RPMI8226 (cell line): ENCODE measurements at regions not wholly inside any gene's neighbourhood (a gene's known extent, or its start where the extent isn't known, plus 50 kb on each side); places are given as distances from the start of the nearest gene placed in this dataset.

Source experiments
- DNase-seq: peaks from one replicate; pipeline ENCODE4 v3.0.0-alpha.2; 2015

DNA sequence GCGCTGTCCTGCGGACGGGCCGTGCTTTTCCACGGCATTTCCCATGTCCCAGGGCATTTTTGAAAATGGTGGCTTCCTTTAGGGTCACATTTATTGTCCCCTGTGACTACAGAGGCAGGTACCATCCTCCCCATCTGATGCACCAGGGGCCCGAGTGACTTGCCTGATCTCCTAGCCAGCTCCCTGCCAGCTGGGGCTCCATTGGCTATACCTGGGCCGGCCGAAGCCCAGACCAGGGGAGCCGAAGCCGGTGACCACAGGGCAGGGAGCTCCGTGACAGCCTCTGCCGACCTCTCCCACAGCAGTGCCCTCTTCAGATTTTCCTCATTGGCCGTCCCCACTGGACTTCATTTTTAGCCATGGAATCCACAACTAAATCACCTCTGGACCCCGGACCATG lies 170.6 kb downstream of the RBFOX3 start:
- no peak for DNase-seq

DNA sequence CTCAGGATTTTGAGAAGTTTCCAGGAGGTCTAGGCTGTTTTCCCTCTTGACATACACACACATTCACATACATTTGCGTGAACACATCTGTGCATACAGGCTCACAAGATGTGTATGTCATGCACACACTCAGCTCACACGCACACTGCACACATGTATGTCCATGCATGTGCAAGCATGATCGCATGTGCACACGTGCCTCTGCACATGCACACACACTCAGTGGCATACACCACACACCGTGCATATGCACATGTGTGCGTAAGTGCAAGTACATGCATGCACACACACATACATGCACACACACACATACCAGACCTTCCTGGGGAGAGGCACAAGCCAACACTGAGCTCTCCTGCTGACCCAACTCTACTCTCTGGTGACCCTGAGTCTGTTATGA lies 171.4 kb downstream of the RBFOX3 start:
- DNase-seq: no peak

DNA sequence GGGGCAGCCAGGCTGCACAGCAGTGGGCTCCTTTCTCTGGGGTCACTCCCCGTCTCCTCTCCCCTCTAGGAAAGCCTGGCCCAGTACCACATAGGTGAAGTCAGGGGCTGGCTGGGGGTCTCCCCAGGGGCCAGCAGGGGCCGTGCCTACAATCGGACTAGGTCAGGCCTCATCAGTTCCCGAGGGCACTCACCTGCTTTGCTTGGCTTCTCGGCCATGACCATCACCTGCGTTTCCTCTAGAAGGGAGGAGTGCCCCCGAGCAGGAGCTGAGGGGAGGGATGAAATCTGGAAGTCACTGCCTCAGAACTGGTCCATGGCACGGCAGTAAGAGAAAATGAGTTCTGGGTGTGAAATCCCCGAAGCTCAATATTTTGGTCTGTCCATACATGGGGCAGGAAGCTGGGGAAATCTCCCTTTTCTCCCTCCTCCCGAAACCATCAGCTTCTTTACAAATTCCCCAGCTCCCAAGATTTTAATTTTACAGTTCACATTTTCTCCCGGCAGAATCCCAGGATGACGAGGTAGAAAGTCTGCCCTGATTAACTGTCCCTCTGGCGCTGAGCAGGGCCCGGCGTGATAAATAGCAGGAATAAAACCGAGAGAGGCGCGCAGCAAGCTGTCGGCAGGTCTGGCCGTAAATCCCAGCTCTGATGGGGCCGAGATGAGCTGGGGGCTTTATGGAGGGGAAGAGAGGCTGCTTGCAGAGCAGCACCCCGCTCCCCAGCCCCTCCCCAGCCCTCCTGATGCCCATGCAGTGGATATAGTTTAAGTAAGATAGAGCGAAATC lies 172.1 kb downstream of the RBFOX3 start:
- DNase-seq: no peak

DNA sequence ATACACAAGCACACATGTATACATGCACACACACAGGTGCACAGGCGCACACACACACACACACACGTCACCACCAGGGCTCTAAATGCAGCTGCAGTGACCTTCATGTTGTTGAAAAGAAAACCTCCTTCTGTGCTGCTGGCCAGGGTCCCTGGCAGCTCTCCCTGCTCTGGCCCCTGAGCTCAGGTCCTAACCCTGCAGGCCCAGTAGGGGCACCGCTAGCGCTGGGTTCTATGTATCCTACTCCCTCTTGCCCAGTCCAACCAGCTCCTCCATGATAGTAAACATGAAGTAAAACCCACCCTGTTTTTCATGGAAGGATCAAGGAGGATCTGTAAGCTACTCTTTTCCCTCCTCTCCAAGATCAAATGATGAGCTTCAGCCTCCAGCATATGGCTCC lies 172.8 kb downstream of the RBFOX3 start:
- DNase-seq: no peak

DNA sequence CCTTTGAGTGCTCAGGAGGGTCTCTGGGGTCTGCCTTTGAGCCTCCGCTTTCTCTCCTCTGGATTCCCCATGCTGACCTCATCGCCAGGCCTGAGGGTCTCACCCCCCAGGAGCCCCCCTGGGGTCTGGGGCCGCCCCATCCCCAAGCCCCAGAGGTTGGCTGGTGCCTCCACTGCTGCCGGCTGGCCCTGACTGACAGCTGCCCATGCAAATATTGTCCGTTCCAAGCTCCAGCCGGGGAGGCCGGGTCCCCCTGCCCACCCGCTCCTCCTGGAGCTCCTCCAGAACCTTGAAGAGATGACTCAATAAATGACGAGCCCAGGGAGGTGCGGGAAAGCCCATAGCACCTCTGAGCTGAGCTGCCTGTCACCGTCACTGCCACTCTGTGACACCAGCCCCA lies 173.8 kb downstream of the RBFOX3 start:
- no peak for DNase-seq

DNA sequence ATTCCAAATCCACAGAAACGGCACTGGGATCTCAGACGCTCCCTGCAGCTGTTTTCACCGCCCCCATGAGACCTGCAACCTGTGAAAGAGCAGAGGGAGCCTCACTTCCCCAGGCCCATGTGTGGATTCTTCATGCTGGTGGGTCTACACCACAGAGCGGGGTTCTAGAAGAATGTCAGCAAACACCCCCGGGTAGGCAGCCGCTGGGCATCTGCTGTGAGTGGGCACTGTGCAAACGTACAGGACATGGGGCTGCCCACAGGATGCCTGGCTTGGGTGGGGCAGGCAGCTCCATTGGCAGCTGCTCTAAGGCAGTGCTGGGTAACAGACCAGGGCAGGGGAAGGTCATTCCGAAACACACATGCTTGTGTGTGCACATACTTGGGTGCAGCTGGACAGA lies 174.9 kb downstream of the RBFOX3 start:
- DNase-seq: no peak

DNA sequence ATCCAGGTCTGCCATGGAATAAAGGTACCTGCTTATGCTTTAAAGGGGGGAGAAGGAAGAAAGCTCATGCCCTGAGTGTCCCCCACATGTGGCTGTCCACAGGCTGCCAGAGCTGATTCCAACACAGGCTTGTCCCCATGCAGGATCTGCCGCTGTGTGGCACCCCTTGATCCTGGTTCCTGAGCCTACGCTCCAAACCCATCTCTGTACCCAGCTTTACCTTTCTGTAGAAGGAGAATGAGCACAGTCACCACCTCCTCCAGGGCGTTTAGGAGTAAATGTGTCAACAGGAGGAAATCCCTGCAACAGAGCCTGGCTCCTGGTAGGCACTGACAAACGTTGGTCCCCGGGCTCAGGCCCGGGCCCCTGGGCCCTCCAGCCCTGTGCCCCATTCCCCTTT lies 175.6 kb downstream of the RBFOX3 start:
- DNase-seq: no peak

DNA sequence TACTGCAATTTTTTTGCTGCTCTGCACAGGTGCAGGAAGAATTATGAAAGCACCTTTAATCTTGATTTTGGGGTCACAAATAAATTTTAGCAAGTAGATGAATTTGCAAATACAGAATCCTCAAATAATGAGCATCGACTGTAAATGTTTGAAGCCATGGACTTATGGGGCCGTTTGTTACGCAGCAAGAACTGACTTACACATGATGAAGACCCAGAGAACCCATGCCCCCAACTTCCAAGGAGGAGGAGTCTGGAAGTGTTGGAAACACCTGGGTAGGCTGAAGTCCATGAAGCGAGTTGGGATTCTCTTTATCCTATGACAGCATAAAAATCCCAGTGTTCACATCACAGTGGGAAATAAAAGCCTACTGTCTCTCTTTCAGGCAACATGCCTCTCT lies 176.6 kb downstream of the RBFOX3 start:
- DNase-seq: no peak

DNA sequence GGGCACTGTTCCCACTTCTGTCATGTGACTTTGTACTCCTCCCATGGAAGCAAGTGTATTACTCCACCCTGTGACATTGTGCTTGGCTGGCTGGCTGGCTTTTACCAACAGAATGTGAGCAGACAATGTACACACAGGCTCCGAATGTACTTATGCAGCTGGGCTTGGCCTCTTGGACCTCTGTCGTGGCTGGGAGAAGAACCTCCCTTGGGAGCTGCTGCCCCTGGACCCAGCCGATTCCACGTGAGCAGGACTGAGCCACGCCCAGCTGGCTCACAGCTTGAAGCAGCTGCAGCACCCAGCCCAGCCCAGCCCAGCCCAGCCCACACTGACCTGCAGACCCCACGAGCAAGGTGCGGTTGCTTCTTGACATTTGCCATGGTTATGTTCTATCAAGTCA lies 177.5 kb downstream of the RBFOX3 start:
- DNase-seq: no peak

DNA sequence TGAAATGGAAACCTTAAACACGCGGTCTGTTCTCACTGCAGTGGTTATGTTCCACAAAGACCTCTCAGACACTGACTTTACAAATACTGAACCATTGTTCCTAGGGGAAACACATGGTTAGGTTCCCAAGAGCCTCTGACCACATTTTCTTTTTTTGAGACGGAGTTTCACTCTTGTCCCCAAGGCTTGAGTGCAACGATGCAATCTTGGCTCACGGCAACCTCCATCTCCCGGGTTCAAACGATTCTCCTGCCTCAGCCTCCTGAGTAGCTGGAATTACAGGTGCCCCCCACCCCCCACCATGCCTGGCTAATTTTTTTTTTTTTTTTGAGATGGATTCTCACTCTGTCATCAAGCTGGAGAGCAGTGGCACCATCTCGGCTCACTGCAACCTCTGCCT lies 179.7 kb downstream of the RBFOX3 start:
- DNase-seq: no peak

DNA sequence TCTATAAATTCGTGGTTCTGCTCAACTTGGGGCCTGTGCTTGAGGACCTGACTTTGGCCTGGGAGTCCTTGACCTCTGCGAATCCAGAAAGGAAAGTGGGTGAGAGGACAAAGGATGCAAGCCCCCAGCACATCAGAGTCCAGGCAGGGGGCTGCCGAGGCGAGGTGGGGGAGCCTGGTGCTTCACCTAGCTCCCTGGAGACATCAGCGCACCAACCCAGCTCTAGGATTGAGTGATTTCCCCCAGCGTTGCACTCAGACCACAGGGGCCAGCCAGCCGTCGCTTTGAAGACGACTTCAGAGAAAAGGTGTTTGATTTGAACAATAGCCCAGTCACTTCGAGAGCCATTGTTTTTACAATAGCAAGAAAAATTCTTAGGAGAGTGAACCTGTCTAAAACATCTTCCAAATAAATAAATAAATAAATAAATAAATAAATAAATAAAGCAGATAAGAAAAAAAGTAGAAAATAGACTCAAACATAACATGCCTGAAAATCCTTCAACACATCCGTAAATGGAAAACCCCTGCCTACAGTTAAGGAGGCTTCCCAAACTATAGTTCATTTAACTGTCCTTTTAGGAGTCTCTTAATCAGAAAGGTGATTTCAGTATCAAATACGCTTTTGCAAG lies 180.9 kb downstream of the RBFOX3 start:
- no peak for DNase-seq

DNA sequence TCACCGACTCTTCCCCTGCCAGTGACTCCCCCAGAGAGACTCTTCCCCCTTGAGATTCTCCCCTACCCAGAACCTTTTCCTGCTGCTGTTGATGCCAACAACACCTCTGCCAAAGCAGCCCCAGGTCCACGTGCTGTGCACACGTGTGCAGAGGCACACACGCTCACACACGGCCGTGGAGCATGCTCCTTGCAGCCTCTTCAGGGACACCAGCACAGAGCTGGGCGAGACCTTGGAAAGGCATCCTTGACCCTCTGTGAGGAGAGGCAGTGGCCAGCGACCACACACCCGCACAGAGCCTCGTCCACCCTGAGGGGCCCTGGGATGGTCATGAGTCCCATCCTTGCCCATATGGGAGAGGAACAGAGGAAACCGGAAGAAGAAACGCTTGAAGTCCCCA lies 181.9 kb downstream of the RBFOX3 start:
- no peak for DNase-seq

DNA sequence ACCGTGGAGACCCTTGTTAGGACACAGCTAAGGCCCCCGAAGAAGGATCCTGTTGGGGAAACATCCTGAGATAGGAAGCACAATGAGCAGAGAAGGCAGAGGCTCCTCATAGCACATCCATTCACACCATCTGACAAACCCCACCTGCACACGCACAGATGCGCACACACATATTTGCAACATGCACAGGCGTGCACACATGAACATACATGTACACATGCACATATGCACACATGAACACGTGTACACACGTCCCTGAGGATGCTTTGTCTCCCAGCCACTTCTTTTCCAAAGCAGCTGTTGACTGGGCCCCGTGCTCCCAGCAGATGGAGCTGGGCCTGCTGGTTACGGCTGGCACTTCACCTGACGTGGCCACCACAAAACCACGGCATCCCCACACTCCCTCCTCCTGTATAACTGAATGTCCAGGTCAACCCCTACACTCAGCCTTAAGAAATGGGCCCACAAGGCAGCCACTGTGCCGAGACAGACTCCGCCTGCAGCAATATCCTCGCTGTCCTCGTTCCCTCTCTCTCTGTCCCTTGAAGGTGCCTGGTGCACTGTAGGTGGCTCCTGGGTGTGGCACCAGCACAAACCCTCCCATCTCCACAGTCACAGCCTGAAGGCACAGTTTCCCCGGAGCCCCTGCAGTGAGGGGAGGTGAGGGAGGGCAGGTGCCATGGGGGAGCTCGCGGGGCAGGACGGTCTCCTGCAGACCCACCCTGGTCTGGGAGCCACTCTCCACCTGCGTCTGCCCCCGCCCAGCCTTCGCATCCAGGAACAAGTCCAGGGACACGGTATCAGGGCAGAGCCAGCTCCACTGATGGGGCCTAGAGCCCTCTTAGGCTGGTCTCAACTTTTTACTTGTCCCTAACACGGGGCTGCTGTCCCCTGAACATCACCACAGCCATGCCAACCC lies 183.0 kb downstream of the RBFOX3 start:
- no peak for DNase-seq

DNA sequence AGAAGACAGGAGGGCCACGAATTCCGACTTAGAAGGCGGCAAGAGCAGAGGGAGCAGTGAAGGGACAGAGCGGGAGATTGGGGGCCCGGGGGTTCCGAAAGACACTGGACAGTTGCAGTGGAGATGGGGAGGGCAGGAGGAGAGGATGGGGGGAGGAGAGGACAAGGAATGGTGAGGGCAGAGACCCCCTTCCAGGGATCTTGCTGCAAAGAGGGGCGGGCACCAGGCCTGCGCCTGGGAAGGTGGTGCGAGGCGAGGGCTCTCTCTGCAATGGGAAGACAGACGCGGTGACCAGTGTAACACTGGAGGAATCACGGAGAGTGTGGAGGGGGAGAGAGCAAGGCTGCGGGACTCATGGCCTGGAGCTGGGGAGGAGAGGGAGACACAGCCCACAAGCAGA lies 185.2 kb downstream of the RBFOX3 start:
- DNase-seq: no peak

DNA sequence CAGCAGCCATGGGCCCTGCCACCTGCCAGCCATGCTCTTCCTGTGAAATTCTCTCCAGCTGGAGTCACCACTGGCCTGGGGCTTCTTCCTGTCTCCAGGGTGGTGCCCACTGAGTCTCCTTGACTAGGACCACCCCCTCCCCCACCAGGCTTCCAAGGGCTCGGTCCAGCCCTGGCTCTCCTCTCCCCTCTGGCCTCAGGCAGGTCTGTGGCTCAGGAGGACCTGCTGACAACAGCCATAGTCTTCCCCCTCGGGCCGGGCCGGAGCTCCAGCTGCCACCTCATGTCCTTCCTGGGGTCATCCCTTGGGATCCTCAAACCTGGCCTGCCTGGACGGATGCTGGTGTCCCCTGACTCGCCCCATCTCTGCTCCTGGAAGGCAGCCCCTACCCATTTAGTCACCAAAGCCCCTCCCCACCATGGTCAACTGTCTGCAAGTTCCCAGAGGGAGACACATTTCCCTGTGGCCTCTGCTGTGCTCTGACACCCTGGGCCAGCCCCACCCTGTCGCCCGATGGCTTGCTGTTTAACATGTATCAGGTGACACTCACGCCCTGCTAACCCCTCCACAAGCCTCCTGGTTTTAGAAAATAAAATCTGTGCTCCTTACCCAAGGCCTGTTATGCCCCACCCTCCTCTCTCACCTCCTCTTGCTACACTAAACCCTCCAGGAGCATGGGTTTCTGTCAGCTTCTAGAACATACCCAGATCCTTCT lies 186.2 kb downstream of the RBFOX3 start:
- no peak for DNase-seq

DNA sequence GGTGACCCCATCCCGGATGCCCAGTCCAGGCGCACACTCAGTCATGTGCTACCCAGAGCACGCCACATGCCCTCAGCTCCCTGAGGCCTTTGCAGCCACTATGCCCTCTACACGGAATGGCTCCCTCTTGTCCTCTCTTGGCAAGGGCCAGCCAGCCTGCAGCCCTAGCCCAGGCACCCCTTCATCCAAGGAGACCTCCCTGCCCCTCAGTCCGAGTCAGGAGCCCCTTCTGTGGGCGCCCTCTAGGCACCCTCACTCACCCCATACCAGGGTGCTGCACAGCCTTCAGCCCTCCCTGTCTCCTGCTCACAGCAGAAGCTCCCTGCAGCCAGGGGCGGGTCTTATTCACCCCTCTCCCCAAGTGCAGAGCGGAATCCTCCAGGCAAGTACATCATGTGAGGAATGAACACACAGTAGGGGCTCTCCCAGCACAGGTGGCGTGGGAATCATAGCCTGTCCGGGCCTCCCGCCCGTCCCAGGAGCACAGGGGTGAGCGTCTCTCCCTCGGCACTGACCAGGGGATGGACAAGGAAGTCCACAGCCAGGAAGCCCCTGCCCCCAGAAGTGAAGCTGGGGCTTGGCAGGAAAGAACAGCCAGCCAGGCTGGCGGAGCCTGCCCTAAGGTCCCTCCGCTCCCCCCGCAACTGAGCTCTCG lies 186.9 kb downstream of the RBFOX3 start:
- DNase-seq: no peak

DNA sequence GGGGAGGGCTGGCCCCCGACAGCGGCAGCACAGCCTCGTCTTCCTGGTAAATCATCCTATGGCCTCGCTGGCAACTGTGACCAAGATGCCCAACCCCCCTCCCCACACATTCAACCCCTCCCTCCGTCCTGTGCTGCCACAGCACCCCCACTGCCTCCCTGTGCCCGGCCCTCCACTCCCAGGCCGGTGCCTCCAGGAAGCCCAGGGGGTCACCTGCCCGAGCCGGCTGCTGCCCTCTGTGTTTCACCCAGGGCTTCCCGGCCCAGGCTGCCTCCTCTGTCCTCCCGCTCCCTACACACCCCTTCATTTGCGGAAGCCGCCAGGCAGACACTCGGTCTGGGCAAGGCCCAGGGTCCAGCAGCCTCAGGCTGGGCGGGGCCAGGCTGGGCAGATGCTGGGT lies 188.6 kb downstream of the RBFOX3 start:
- no peak for DNase-seq

DNA sequence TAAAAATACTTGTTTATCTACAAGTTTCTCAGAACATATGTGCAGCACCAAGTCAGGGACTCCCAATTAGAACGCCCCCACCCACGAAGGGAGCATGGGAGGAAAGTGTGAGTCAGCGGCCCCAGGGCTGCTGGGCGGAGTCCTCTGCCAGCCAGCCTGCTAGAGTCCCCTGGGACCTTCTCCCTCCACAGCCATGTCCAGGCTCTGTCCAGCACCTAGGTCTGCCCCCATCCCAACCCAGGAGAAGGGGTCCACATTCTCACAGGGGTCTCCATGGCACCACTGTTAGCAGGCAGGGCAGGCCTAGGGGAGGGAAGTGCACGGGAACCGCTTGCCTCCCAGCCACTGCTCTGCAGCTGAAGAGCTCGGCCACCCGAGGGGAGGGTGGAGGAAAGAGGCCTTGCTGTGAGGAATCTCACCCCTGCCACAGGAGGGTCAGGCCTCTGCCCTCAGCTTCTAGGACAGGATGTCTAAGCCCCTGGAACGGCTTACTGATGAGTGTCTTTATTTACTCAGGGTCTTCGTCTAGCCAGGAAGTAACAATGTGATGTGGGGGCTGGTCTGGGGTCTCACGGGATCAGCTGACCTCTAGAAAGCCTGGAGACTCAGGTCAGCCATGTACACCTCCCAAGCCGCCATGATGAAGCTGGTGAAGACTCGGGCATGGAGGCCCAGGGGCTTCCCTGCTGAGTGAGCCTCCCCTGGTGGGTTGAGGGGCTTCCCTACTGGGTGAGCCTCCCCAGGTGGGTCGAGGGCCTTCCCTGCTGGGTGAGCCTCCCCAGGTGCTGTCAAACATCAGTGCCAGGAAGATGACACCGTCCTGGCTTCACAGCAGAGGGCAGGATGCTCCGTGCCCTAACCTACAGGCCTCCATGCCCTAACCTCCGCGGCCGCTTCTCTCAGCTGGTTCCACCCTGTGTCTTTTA lies 190.3 kb downstream of the RBFOX3 start:
- DNase-seq: no peak

DNA sequence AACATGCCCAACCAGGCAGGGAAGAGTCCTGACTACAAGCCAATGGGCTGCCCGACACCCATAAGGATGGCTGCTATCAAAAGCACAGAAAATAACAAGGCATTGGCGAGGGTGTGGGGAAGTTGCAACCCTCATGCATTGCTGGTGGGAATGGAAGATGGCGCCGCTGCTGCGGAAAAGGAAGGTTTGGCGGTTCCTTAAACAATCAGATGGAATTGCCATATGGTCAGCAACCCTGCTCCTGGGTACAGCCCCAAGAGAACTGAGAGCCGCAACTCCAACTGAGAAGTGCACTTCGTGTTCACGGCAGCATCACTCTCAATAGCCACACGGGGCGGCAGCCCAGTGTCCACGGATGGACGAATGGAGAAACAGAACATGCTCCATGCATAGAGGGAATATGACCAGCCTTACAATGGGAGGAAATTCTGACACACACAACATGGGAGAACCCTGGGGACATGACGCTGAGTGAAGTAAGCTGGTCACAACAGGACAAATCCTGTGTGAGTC lies 193.3 kb downstream of the RBFOX3 start:
- no peak for DNase-seq

DNA sequence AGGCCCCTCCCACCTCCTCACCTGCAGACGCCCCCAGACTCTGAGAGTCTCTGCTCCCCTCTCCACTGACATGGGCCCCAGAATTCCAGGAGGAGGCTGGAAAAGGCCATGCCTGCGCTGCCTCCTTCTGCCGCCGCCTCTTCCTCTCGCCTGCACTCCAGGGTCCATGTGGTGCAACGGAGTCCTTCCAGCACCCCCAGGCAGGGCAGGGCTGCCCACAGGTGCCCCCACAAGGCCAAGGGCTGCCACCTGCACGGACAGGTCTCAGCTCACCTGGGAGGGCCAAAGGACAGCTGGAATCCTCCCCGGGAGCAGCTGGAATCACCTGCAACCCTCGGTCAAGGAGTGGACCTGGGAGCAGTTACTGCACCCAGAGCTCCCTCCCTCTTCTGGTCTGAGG lies 194.9 kb downstream of the RBFOX3 start:
- DNase-seq: no peak

DNA sequence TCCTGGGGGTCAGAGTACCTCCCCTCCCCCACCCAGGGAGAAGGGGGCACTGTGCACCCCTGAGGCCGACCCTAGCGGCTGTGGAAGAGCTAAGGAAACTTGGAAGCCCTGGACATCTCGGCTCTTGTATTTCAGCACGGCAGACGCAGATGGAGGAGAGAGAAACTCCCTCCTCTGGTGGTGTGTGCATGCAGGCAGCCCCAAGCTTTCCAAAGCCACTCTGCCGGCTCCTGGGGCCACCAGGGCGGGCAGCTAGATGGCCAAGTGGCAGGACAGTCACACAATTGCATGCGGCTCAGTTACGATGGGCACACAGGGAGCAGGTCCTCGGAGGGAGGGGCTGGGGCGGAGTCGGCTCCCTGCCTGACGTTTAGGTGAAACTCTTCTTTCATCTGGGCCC lies 195.5 kb downstream of the RBFOX3 start:
- DNase-seq: no peak
